ENCODE measurements at regions not wholly inside any gene's neighbourhood (a gene's known extent, or its start where the extent isn't known, plus 50 kb on each side); places are given as distances from the start of the nearest gene placed in this dataset.

DNA sequence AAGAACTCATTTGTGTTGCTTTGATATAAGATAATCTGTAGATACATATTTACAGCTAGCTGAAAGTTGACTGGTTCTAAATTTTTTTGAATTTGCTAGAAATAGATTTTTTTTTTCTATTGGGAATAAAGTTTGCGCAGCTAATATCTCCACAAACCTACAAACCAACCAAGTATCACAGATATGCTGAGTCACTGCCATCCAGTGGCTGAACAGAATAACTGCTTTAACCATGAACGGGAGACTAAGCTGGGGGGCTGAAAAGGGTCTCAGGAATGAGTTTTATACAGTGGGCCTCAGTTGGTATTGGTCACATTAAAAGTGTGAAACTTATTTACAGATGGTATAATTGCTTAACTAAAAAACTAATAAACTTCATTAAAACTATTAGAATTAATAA is 326.7 kb upstream of the CNR1 start:
- TF ChIP-seq, protein P1, sequence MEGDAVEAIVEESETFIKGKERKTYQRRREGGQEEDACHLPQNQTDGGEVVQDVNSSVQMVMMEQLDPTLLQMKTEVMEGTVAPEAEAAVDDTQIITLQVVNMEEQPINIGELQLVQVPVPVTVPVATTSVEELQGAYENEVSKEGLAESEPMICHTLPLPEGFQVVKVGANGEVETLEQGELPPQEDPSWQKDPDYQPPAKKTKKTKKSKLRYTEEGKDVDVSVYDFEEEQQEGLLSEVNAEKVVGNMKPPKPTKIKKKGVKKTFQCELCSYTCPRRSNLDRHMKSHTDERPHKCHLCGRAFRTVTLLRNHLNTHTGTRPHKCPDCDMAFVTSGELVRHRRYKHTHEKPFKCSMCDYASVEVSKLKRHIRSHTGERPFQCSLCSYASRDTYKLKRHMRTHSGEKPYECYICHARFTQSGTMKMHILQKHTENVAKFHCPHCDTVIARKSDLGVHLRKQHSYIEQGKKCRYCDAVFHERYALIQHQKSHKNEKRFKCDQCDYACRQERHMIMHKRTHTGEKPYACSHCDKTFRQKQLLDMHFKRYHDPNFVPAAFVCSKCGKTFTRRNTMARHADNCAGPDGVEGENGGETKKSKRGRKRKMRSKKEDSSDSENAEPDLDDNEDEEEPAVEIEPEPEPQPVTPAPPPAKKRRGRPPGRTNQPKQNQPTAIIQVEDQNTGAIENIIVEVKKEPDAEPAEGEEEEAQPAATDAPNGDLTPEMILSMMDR (IDR thresholded peaks at IDR 0.05) = peak in 4 of 6 experiments; percentile 10 to 37 (median 32)
- TF ChIP-seq POLR2A (IDR thresholded peaks at IDR 0.05) = no peak
- Histone ChIP-seq H3K36me3 (no peaks in the 10 kb centered on the region), H3K9me3 (no peaks in the 10 kb centered on the region), H3K27ac (no peak overlapping the region), H3K4me3 (no peak overlapping the region), H3K27me3 (no peaks in the 10 kb centered on the region), H3K4me1 (peaks cover 0 to 4% (median 0%) of the 10 kb centered on the region in 4 donors)
- DNase-seq (no peak), ATAC-seq (ENCODE audit: low FRiP score in 2 of 2) (peak in 1 of 2 donors; percentile 62)
- WGBS, 2 donors = 69 to 73% methylated on average over 2 of the region's 2 CpGs

DNA sequence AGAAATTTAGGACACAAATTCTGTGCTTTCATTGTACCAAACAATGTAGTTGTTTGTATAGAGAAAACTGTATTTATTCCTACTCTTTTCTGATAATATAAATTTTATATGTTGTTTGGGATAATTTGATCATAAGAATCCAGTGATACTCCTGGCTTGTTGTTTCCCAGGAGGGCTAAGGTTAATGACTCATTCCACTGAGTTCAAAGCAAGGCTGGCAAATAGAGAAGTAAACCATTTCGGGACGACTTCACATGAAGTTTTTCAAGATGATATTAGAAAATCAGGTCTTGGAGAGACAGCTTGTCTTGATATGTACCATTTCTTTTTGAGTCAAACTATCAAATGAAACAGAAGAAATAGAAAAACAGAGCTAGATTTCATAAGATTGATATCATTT is 326.1 kb upstream of the CNR1 start:
- ATAC-seq (ENCODE audit: low FRiP score in 2 of 2) = no peak
- no peak overlapping the region for H3K27ac ChIP-seq

DNA sequence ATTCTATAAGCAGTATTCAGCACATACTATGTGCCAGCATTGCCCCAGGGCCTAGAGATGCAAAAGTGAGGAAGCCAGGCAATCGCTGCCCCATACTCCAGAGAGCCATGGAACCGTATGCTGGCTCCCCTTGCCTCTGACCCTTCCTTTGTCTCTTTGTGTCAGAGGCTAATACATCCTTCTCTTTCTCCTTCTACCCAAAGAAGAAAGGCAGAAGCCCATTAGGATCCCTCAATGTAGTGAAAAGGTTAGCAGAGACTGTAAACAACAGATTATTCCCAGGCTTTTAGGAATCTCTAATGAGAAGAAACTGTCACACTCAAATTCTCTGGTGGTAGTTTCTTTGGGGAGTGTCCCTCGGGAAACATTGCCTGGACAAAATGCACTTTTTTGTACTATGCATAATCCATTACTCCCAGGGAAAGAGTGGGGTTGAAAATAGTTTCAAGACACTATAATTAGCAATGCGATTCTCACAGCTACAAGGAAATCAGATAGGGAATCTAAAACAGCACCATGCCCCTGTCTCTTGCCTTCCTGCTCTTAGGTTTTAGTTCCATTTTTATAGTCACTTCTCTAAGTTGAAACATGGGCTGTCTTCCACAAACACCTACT is 325.2 kb upstream of the CNR1 start:
- Histone ChIP-seq H3K9me3 (no peaks in the 10 kb centered on the region), H3K27ac (peak overlapping the region in 2 of 4 donors; percentile 12 to 39), H3K27me3 (no peaks in the 10 kb centered on the region), H3K4me3 (no peak overlapping the region), H3K36me3 (no peaks in the 10 kb centered on the region), H3K4me1 (peaks cover 0 to 4% (median 0%) of the 10 kb centered on the region in 4 donors)
- no peak for ATAC-seq (ENCODE audit: low FRiP score in 2 of 2)
- no peak for DNase-seq
- WGBS, 2 donors = 78 to 80% methylated on average over 4 of the region's 4 CpGs
- no peak for TF ChIP-seq POLR2AphosphoS5 (IDR thresholded peaks at IDR 0.05)
- TF ChIP-seq, protein P1 (IDR thresholded peaks at IDR 0.05) = no peak
- no peak for TF ChIP-seq EP300 (IDR thresholded peaks at IDR 0.05)
- no peak for TF ChIP-seq POLR2A (IDR thresholded peaks at IDR 0.05)

More for the DNA sequence above, 326.1 kb upstream of the CNR1 start:
- no peaks in the 10 kb centered on the region for H3K36me3 ChIP-seq
- TF ChIP-seq POLR2AphosphoS5 (IDR thresholded peaks at IDR 0.05) (no peak), EP300 (IDR thresholded peaks at IDR 0.05) (no peak), POLR2A (IDR thresholded peaks at IDR 0.05) (no peak)
- TF ChIP-seq, protein P1 (IDR thresholded peaks at IDR 0.05) = no peak
- no peaks in the 10 kb centered on the region for H3K9me3 ChIP-seq
- no peak overlapping the region for H3K4me3 ChIP-seq
- no peaks in the 10 kb centered on the region for H3K27me3 ChIP-seq
- H3K4me1 ChIP-seq = peaks cover 0 to 4% (median 0%) of the 10 kb centered on the region in 4 donors
- 66 to 73% methylated on average over 2 of the region's 2 CpGs for WGBS, 2 donors
- no peak for DNase-seq

DNA sequence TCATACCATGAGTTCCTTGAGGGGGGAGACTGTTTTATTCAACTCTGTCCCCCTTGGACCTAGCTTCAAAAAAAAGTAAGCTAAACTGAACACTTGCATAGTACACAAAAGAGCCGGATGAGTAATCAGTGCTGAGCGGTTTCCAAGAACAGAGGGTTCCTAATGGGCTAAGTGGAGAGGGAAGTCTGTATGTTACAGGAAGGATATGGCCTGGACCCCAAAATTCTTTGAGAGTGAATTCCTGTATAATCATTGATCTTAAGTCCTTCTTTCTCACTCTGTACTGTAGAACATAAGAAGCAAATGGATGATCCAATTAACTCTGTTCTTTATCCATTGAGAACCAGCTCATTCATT is 324.7 kb upstream of the CNR1 start:
- no peaks in the 10 kb centered on the region for H3K36me3 ChIP-seq
- no peaks in the 10 kb centered on the region for H3K27me3 ChIP-seq
- ATAC-seq (ENCODE audit: low FRiP score in 2 of 2) (peak; percentile 60 to 78), DNase-seq (peak in 1 of 2 donors; percentile 54)
- no peaks in the 10 kb centered on the region for H3K9me3 ChIP-seq
- TF ChIP-seq, protein P1 (IDR thresholded peaks at IDR 0.05) = no peak
- peak in 1 of 4 donors; percentile 91 for TF ChIP-seq EP300 (IDR thresholded peaks at IDR 0.05)
- WGBS, 2 donors = 53 to 75% methylated on average over 2 of the region's 2 CpGs
- H3K27ac ChIP-seq = peak overlapping the region in 2 of 4 donors; percentile 57 to 58
- peaks cover 0 to 4% (median 0%) of the 10 kb centered on the region in 4 donors for H3K4me1 ChIP-seq
- H3K4me3 ChIP-seq = no peak overlapping the region

Data from upper lobe of left lung (tissue), 6 donors.